ENCODE measurements at regions not wholly inside any gene's neighbourhood (a gene's known extent, or its start where the extent isn't known, plus 50 kb on each side); places are given as distances from the start of the nearest gene placed in this dataset.

DNA sequence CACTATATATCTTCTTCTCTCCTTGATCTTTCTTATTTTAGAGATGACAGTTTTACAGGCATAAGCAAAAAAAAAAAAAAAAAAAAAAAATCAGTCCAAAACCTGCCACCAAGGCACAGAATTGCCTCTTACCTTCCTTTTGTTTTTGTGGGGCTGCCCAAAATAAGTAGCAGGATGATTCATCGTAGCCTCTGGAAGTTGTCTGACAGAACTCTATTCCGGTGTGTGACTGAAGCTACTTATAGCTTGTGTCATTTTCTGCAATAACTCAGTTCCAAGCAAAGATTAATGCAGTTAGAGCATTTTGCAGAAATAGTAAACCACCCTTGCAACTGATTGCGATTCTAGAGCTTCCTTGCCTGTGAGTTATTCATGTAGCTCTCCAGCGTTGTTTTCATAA is 186.8 kb downstream of the KIF2B start:
- Histone ChIP-seq H3K27me3 (ENCODE audit: low read length) (no peaks in the 10 kb centered on the region), H3F3A (ENCODE audit: insufficient read depth) (no peaks in the 10 kb centered on the region), H4K20me1 (ENCODE audit: low read depth, low read length) (no peaks in the 10 kb centered on the region), H3K4me2 (ENCODE audit: low read depth, low read length, poor library complexity, severe bottlenecking) (no peak overlapping the region), H3K9me3 (ENCODE audit: insufficient read depth, low read length) (no peaks in the 10 kb centered on the region), H3K9ac (ENCODE audit: low read length) (no peak overlapping the region), H3K4me3 (ENCODE audit: insufficient read depth, low read length, poor library complexity, severe bottlenecking) (no peak overlapping the region), H3K36me3 (ENCODE audit: low read length) (no peaks in the 10 kb centered on the region), H3K27ac (ENCODE audit: low read depth, low read length) (no peak overlapping the region), H3K9me2 (replicated peaks; ENCODE audit: insufficient read depth, low read length) (no peaks in the 10 kb centered on the region), H3K79me2 (ENCODE audit: insufficient read depth, low read length) (no peaks in the 10 kb centered on the region), H2AFZ (ENCODE audit: low read depth, low read length, severe bottlenecking) (no peak overlapping the region)
- TF ChIP-seq, protein P1, sequence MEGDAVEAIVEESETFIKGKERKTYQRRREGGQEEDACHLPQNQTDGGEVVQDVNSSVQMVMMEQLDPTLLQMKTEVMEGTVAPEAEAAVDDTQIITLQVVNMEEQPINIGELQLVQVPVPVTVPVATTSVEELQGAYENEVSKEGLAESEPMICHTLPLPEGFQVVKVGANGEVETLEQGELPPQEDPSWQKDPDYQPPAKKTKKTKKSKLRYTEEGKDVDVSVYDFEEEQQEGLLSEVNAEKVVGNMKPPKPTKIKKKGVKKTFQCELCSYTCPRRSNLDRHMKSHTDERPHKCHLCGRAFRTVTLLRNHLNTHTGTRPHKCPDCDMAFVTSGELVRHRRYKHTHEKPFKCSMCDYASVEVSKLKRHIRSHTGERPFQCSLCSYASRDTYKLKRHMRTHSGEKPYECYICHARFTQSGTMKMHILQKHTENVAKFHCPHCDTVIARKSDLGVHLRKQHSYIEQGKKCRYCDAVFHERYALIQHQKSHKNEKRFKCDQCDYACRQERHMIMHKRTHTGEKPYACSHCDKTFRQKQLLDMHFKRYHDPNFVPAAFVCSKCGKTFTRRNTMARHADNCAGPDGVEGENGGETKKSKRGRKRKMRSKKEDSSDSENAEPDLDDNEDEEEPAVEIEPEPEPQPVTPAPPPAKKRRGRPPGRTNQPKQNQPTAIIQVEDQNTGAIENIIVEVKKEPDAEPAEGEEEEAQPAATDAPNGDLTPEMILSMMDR (IDR thresholded peaks at IDR 0.05; ENCODE audit: insufficient read depth, low read length, poor library complexity, severe bottlenecking) = no peak
- TF ChIP-seq EZH2phosphoT487 (conservative IDR thresholded peaks at IDR 0.05; ENCODE audit: low read length) = no peak

DNA sequence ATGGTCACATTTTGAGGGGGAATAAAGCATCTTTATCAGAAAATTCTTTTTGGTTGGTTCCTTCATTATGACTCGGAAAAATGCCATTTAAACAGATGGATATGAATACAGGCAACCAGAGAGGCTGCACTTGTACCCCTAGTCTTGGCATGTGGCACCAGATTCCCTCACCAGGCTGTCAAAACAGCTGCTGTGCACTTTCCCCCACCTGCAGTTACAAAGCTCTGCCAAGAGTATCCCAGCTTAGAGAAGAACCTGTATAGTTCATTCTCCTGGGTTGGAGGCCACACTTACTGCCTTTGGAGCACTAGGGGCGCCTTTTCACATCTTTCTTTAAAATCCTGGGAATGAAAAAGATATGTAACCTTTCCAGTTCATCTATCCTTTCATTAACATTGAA is 190.3 kb downstream of the KIF2B start:
- H3K9me3 ChIP-seq (ENCODE audit: insufficient read depth, low read length) = no peaks in the 10 kb centered on the region
- H2AFZ ChIP-seq (ENCODE audit: low read depth, low read length, severe bottlenecking) = no peak overlapping the region
- no peak for TF ChIP-seq EZH2phosphoT487 (conservative IDR thresholded peaks at IDR 0.05; ENCODE audit: low read length)
- no peaks in the 10 kb centered on the region for H3K9me2 ChIP-seq (replicated peaks; ENCODE audit: insufficient read depth, low read length)
- H3K27me3 ChIP-seq (ENCODE audit: low read length) = no peaks in the 10 kb centered on the region
- no peaks in the 10 kb centered on the region for H3K36me3 ChIP-seq (ENCODE audit: low read length)
- H3F3A ChIP-seq (ENCODE audit: insufficient read depth) = no peaks in the 10 kb centered on the region
- H4K20me1 ChIP-seq (ENCODE audit: low read depth, low read length) = no peaks in the 10 kb centered on the region
- H3K27ac ChIP-seq (ENCODE audit: low read depth, low read length) = no peak overlapping the region
- H3K4me2 ChIP-seq (ENCODE audit: low read depth, low read length, poor library complexity, severe bottlenecking) = no peak overlapping the region
- H3K9ac ChIP-seq (ENCODE audit: low read length) = no peak overlapping the region
- no peak overlapping the region for H3K4me3 ChIP-seq (ENCODE audit: insufficient read depth, low read length, poor library complexity, severe bottlenecking)
- no peaks in the 10 kb centered on the region for H3K79me2 ChIP-seq (ENCODE audit: insufficient read depth, low read length)

DNA sequence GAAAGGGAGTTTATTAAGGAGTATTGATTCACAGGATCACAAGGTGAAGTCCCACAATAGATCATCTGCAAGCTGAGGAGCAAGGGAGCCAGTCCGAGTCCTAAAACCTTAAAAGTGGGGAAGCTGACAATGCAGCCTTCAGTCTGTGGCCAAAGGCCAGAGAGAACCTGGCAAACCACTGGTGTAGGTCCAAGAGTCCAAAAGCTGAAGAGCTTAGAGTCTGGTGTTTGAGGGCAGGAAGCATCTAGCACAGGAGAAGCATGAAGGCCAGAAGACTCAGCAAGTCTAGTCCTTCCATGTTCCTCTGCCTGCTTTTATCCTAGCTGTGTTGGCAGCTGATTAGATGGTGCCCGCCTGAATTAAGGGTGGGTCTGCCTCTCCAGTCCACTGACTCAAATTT is 193.0 kb downstream of the KIF2B start:
- Histone ChIP-seq H3K27ac (ENCODE audit: low read depth, low read length) (no peak overlapping the region), H4K20me1 (ENCODE audit: low read depth, low read length) (no peaks in the 10 kb centered on the region), H3K4me3 (ENCODE audit: insufficient read depth, low read length, poor library complexity, severe bottlenecking) (no peak overlapping the region), H3K9me3 (ENCODE audit: insufficient read depth, low read length) (no peaks in the 10 kb centered on the region), H3K9me2 (replicated peaks; ENCODE audit: insufficient read depth, low read length) (no peaks in the 10 kb centered on the region), H3K79me2 (ENCODE audit: insufficient read depth, low read length) (no peaks in the 10 kb centered on the region), H3K36me3 (ENCODE audit: low read length) (no peaks in the 10 kb centered on the region), H2AFZ (ENCODE audit: low read depth, low read length, severe bottlenecking) (no peak overlapping the region), H3K27me3 (ENCODE audit: low read length) (no peaks in the 10 kb centered on the region), H3K9ac (ENCODE audit: low read length) (no peak overlapping the region), H3K4me2 (ENCODE audit: low read depth, low read length, poor library complexity, severe bottlenecking) (no peak overlapping the region), H3F3A (ENCODE audit: insufficient read depth) (no peaks in the 10 kb centered on the region)
- TF ChIP-seq EZH2phosphoT487 (conservative IDR thresholded peaks at IDR 0.05; ENCODE audit: low read length) = no peak
- TF ChIP-seq, protein P1 (IDR thresholded peaks at IDR 0.05; ENCODE audit: insufficient read depth, low read length, poor library complexity, severe bottlenecking) = no peak

DNA sequence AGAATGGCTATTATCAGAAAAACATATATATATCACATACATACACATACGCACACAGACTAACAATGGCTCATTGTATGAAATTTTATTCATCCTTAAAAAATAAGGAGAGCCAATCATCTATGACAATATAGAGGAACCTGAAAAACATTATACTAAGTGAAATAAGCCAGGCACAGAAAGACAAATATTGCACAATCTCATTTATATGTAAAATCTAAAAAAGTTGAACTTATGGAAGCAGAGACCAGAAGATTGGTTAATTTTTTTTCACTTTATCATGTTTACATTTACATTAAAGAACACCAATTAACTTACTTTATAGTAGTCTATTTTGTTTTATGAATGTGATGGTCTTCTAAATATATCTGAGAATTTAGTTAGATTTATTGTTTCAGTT is 198.7 kb downstream of the KIF2B start:
- Histone ChIP-seq H3K4me2 (ENCODE audit: low read depth, low read length, poor library complexity, severe bottlenecking) (no peak overlapping the region), H3K9me2 (replicated peaks; ENCODE audit: insufficient read depth, low read length) (no peaks in the 10 kb centered on the region), H3K79me2 (ENCODE audit: insufficient read depth, low read length) (no peaks in the 10 kb centered on the region), H3K9me3 (ENCODE audit: insufficient read depth, low read length) (no peaks in the 10 kb centered on the region), H2AFZ (ENCODE audit: low read depth, low read length, severe bottlenecking) (no peak overlapping the region), H3K4me3 (ENCODE audit: insufficient read depth, low read length, poor library complexity, severe bottlenecking) (no peak overlapping the region), H3K27me3 (ENCODE audit: low read length) (no peaks in the 10 kb centered on the region), H3F3A (ENCODE audit: insufficient read depth) (no peaks in the 10 kb centered on the region), H4K20me1 (ENCODE audit: low read depth, low read length) (no peaks in the 10 kb centered on the region), H3K9ac (ENCODE audit: low read length) (no peak overlapping the region), H3K27ac (ENCODE audit: low read depth, low read length) (no peak overlapping the region), H3K36me3 (ENCODE audit: low read length) (no peaks in the 10 kb centered on the region)
- TF ChIP-seq EZH2phosphoT487 (conservative IDR thresholded peaks at IDR 0.05; ENCODE audit: low read length) = no peak
- TF ChIP-seq, protein P1 (IDR thresholded peaks at IDR 0.05; ENCODE audit: insufficient read depth, low read length, poor library complexity, severe bottlenecking) = no peak
